Coronary artery (tissue), 2 donors: ENCODE measurements at regions not wholly inside any gene's neighbourhood (a gene's known extent, or its start where the extent isn't known, plus 50 kb on each side); places are given as distances from the start of the nearest gene placed in this dataset.

ENCODE experiments used
- DNase-seq: peaks from one replicate; pipeline ENCODE4 v3.0.0-alpha.2; 2017; ENCODE audit warnings: low spot score
- H3K27ac ChIP-seq, 2 donors: fragments of 200-600 bp; sonication (generic); one replicate each; pipeline ENCODE4 v1.5.1; 2016 to 2019
- H3K4me3 ChIP-seq: fragments of 200-600 bp; sonication (generic); 2 replicates; pipeline ENCODE4 v1.5.1; 2016; ENCODE audit warnings: mild to moderate bottlenecking, moderate library complexity
- TF ChIP-seq, protein P1 (sequence below): fragments of 200-600 bp; sonication (generic); IDR thresholded peaks from one replicate; pipeline ENCODE4 v1.5.1; 2019; ENCODE audit warnings: antibody characterized with exemption

DNA sequence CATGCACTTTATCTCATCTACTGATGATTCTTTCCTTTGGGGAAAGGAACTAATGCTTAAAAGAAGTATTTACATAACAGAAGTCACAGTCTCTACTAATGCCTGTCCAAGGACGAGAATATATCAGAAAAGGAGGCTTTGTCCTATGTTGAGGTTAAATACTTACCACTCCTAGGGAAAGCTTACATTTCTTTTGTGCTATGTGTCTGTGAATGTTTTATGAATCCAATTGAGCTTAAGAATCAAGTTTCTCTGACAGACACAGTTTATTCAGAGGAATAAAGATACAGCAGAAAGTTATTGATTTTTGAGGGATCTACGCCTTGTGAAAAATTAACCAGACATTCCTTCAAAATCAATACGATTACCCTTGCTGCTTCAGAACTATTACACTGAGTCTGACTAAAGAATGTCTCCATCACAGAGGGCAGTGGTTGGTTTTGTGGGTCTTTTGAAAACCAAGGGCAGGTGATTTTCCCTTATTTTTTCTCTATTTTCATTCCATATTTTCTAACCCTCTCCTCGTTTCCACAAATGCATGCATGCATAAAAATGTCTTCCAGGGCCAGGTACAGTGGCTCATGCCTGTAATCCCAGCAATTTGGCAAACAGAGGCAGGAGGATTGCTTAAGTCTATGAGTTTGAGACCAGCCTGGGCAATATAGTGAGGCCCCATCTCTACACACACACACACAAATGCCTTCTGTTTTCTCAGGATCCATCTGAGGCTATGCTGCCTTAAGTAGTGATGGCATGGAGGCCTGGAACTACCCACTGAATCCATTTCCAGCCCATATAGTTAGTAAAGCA is 1095.1 kb downstream of the GALC start:
- H3K4me3 ChIP-seq = no peak overlapping the region
- no peak overlapping the region for H3K27ac ChIP-seq
- DNase-seq = no peak
- TF ChIP-seq, protein P1, sequence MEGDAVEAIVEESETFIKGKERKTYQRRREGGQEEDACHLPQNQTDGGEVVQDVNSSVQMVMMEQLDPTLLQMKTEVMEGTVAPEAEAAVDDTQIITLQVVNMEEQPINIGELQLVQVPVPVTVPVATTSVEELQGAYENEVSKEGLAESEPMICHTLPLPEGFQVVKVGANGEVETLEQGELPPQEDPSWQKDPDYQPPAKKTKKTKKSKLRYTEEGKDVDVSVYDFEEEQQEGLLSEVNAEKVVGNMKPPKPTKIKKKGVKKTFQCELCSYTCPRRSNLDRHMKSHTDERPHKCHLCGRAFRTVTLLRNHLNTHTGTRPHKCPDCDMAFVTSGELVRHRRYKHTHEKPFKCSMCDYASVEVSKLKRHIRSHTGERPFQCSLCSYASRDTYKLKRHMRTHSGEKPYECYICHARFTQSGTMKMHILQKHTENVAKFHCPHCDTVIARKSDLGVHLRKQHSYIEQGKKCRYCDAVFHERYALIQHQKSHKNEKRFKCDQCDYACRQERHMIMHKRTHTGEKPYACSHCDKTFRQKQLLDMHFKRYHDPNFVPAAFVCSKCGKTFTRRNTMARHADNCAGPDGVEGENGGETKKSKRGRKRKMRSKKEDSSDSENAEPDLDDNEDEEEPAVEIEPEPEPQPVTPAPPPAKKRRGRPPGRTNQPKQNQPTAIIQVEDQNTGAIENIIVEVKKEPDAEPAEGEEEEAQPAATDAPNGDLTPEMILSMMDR = no peak

DNA sequence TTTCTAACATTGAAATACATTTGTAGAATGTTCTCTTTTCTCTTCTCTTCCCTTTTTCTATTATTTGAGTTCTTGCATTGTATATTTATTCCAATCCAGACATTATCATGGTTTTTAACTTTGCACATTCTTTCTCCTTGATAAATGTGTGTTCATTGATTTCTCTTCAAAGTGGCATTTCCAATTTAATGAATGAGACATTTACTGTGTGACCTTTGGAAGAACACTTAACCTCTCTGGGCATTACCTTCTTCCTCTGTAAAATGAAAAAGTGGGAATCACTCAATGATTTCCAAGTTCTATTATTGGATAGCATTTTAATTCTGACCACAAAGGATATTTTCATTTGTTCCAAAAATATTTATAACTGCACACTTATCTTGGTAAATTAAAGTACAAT is 1095.8 kb downstream of the GALC start:
- no peak overlapping the region for H3K27ac ChIP-seq
- TF ChIP-seq, protein P1 = no peak
- no peak overlapping the region for H3K4me3 ChIP-seq

DNA sequence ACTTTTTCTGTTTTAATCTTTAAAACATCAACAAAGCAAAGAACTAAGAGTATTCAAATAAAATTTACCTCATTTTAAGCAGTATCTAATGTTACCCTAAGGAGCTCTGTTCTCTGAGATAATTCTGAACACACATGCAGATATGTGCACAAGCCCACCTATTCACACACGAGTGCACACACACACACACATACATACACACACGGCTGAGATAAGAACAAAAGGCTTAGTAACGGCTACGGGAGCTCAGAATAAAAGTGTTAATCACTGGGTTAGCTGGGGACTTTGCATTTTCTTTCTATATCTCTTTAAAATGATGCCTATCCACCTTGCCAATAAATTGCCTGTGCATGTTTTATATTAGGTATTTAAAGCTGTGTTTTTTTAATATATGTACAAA is 1096.3 kb downstream of the GALC start:
- TF ChIP-seq, protein P1 = no peak
- Histone ChIP-seq H3K27ac (no peak overlapping the region), H3K4me3 (no peak overlapping the region)
- no peak for DNase-seq

More for the DNA sequence above, 1095.8 kb downstream of the GALC start:
- no peak for DNase-seq

DNA sequence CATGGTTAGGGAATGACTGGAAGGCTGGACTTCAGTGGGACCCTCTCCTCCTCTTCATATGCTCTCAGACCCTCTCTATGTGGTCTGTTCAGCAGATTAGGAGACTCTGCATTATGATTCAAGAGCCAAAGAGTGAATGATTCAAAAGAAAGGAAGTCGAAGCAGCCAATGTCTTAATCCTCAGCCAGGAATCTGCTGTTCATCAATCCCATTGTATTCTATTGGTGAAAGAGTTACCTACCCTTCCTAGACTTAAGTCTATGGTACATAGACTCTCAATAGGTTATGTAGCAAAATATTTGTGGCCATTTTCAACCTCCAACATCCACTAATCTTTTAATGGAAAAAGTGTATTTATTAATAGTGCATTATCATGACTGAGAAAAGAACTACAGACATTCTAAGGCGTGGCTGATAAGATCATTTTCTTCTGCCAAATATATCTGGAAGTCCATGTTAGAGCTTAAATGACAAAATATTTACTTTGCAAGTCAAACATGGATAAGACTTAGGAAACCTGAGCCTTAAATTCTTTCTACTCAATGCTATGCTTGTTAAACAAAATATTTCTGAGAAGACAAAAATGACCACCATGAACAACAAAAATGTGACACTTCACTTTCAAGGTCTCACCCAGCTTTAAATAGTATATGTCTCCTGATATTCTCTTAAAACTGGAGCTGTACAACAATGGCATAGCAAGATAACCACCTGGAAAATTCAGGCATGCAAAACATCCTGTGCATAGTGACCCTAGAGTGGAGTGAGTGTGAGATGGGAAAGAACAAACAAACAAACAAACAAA is 1100.6 kb downstream of the GALC start:
- H3K4me3 ChIP-seq = no peak overlapping the region
- DNase-seq = no peak
- no peak overlapping the region for H3K27ac ChIP-seq
- TF ChIP-seq, protein P1 = no peak

DNA sequence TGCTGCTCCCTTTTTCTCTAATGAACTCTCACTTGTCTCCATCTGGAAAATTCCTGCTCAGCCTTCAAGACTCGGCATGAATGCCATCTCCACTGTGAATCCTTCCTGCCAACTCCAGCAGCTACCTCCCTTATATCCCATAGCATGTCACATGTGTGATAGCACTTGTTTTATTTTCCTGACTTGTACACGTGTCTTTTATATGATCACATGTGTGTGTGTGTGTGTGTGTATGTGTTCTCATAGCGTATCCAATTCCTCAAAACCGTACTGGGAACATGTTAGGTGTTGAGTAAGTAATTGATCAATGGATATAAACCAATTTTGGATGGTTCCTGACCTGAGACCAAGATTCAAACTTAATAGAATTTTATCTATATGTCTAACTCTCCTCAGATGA is 1107.7 kb downstream of the GALC start:
- H3K27ac ChIP-seq = no peak overlapping the region
- DNase-seq = no peak
- H3K4me3 ChIP-seq = no peak overlapping the region
- TF ChIP-seq, protein P1 = no peak

DNA sequence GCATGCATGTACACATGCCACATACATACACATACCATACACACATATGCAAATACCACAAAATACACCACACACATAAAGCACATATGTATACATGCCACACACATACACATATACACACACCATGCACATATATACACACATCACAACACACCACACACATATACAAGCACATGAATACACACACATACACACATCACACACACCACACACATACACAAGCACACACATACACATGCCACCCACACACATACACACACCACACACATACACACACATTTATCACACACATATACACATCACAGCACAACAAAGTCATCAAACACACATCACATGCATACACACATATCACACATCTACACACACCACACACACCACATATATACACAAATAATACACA is 1108.5 kb downstream of the GALC start:
- H3K27ac ChIP-seq = no peak overlapping the region
- TF ChIP-seq, protein P1 = no peak
- no peak overlapping the region for H3K4me3 ChIP-seq
- DNase-seq = no peak
